HEK293 (cell line): ENCODE measurements at regions not wholly inside any gene's neighbourhood (a gene's known extent, or its start where the extent isn't known, plus 50 kb on each side); places are given as distances from the start of the nearest gene placed in this dataset.

Source experiments
- CTCF ChIA-PET: fragments of 350-600 bp; formaldehyde crosslinking; extraction: SDS; loops from one replicate; lab custom pipeline; 2021; ENCODE audit warnings: antibody characterized with exemption; lab: Yijun Ruan, JAX
- POLR2A ChIA-PET: fragments of 300-600 bp; formaldehyde crosslinking; extraction: SDS; loops from one replicate; lab custom pipeline; 2020; ENCODE audit warnings: antibody characterized with exemption, inconsistent platforms; lab: Yijun Ruan, JAX
- H3K27ac ChIP-seq: fragments of 200-500 bp; sonication (Bioruptor generic); 2 replicates; pipeline ENCODE4 v1.5.1; 2014; ENCODE audit warnings: low read depth, low read length, control low read depth, inconsistent platforms; ENCODE audit errors: extremely low read depth
- H3K36me3 ChIP-seq, 2 experiments: fragments of 200-500 bp in 1 of 2; sonication (Bioruptor generic) in 1 of 2; 1 replicate in 1 of 2; 2 replicates in 1 of 2; pipeline ENCODE4 v1.5.1; 2014 to 2017; ENCODE audit warnings: inconsistent platforms in 2 of 2, low read length in 2 of 2; ENCODE audit not compliant: control insufficient read depth in 2 of 2, insufficient read depth in 1 of 2
- H3K4me1 ChIP-seq: fragments of 200-500 bp; sonication (Bioruptor generic); 2 replicates; pipeline ENCODE4 v1.5.1; 2014; ENCODE audit warnings: mild to moderate bottlenecking, low read length, inconsistent platforms; ENCODE audit not compliant: control insufficient read depth, insufficient read depth
- H3K4me3 ChIP-seq: 2 replicates; pipeline ENCODE4 v1.5.1; 2011; ENCODE audit warnings: low read depth, mild to moderate bottlenecking, control low read depth, low read length, moderate library complexity
- H3K9me3 ChIP-seq: fragments of 200-500 bp; sonication (Bioruptor generic); 2 replicates; pipeline ENCODE4 v1.5.1; 2014; ENCODE audit warnings: low read depth, low read length, inconsistent platforms; ENCODE audit not compliant: control insufficient read depth, insufficient read depth
- HIC1 ChIP-seq: fragments of 450-650 bp; formaldehyde crosslinking; IDR thresholded peaks from 2 replicates; pipeline ENCODE4 v1.5.1; 2016; ENCODE audit warnings: missing biosample characterization, missing genetic modification characterization
- PRDM1 ChIP-seq: fragments of 450-650 bp; formaldehyde crosslinking; IDR thresholded peaks from 2 replicates; pipeline ENCODE4; 2016; ENCODE audit warnings: missing biosample characterization, missing genetic modification characterization
- SETDB1 ChIP-seq: IDR thresholded peaks from one replicate; pipeline ENCODE4 v1.6.1; 2017; ENCODE audit warnings: mild to moderate bottlenecking, low read length, moderate library complexity, mixed read lengths; ENCODE audit not compliant: insufficient read length
- SP7 ChIP-seq: fragments of 450-650 bp; formaldehyde crosslinking; IDR thresholded peaks from 2 replicates; pipeline ENCODE4 v1.5.1; 2016; ENCODE audit warnings: missing biosample characterization, missing genetic modification characterization
- TCF7L2 ChIP-seq: IDR thresholded peaks from 2 replicates; pipeline ENCODE4 v1.6.1; 2011; ENCODE audit warnings: low read depth, mild to moderate bottlenecking, inconsistent platforms, low read length, moderate library complexity, borderline replicate concordance
- ZNF311 ChIP-seq: fragments of 450-650 bp; formaldehyde crosslinking; IDR thresholded peaks from 2 replicates; pipeline ENCODE4 v1.5.1; 2017; ENCODE audit warnings: missing biosample characterization, missing genetic modification characterization, borderline replicate concordance
- ZNF362 ChIP-seq: fragments of 450-650 bp; formaldehyde crosslinking; IDR thresholded peaks from 2 replicates; pipeline ENCODE4 v1.5.1; 2016; ENCODE audit warnings: missing biosample characterization, missing genetic modification characterization
- ZNF423 ChIP-seq: fragments of 450-650 bp; formaldehyde crosslinking; IDR thresholded peaks from 2 replicates; pipeline ENCODE4 v1.5.1; 2016; ENCODE audit warnings: missing biosample characterization, missing genetic modification characterization
- ZNF510 ChIP-seq: fragments of 450-650 bp; formaldehyde crosslinking; IDR thresholded peaks from 2 replicates; pipeline ENCODE4 v1.5.1; 2018; ENCODE audit warnings: mild to moderate bottlenecking, missing genetic modification characterization, missing biosample characterization; ENCODE audit not compliant: insufficient replicate concordance
- ZNF529 ChIP-seq: fragments of 450-650 bp; formaldehyde crosslinking; IDR thresholded peaks from 2 replicates; pipeline ENCODE4 v1.5.1; 2017; ENCODE audit warnings: missing genetic modification characterization, missing biosample characterization; ENCODE audit not compliant: insufficient replicate concordance
- ZNF530 ChIP-seq: fragments of 450-650 bp; formaldehyde crosslinking; IDR thresholded peaks from 2 replicates; pipeline ENCODE4 v1.5.1; 2016; ENCODE audit warnings: low read depth, missing biosample characterization, missing genetic modification characterization
- ZNF560 ChIP-seq: fragments of 450-650 bp; formaldehyde crosslinking; IDR thresholded peaks from 2 replicates; pipeline ENCODE4 v1.5.1; 2017; ENCODE audit warnings: missing biosample characterization, missing genetic modification characterization, borderline replicate concordance
- ZNF561 ChIP-seq: fragments of 450-650 bp; IDR thresholded peaks from 2 replicates; pipeline ENCODE4 v1.5.1; 2018; ENCODE audit warnings: missing biosample characterization, missing genetic modification characterization, borderline replicate concordance
- ZNF623 ChIP-seq: fragments of 450-650 bp; formaldehyde crosslinking; IDR thresholded peaks from 2 replicates; pipeline ENCODE4 v1.5.1; 2016; ENCODE audit warnings: missing biosample characterization, missing genetic modification characterization
- ZNF704 ChIP-seq: fragments of 450-650 bp; formaldehyde crosslinking; IDR thresholded peaks from 2 replicates; pipeline ENCODE4 v1.5.1; 2016; ENCODE audit warnings: missing biosample characterization, missing genetic modification characterization
- ZNF76 ChIP-seq: fragments of 450-650 bp; formaldehyde crosslinking; IDR thresholded peaks from 2 replicates; pipeline ENCODE4; 2016; ENCODE audit warnings: low read depth, missing biosample characterization, missing genetic modification characterization, borderline replicate concordance

- no peak for TF ChIP-seq ZNF423 (tag by site-specific recombination)
- TF ChIP-seq PRDM1 (tag by site-specific recombination) = no peak
- no peak for TF ChIP-seq TCF7L2
- TF ChIP-seq ZNF362 (tag by site-specific recombination) = no peak
- no peak for TF ChIP-seq SETDB1
- TF ChIP-seq SP7 (tag by site-specific recombination) = no peak
- no peak for TF ChIP-seq ZNF561
- no peak for TF ChIP-seq ZNF529 (tag by site-specific recombination)
- H3K4me1 ChIP-seq = peaks cover 7% of the 10 kb centered on the region; the same call in 1 of the 2 replicates
- no peaks in the 10 kb centered on the region for H3K36me3 ChIP-seq
- CTCF ChIA-PET = no interaction called here
- POLR2A ChIA-PET = interaction anchor here (0.5 kb wide), 1 partner anchor 80 kb away, joined by 3 read pairs; no protein-coding TSS in a partner anchor
- no peak overlapping the region for H3K4me3 ChIP-seq
- H3K27ac ChIP-seq = no peak overlapping the region
- no peaks in the 10 kb centered on the region for H3K9me3 ChIP-seq
Measured at GRCh38 chr6:12366731-12367130, 76.6 kb downstream of the EDN1 start.

- Histone ChIP-seq H3K4me1 (peaks cover 12% of the 10 kb centered on the region; the same call in 1 of the 2 replicates), H3K36me3 (no peaks in the 10 kb centered on the region), H3K4me3 (no peak overlapping the region), H3K27ac (no peak overlapping the region), H3K9me3 (no peaks in the 10 kb centered on the region)
- ChIA-PET CTCF (no interaction called here), POLR2A (no interaction called here)
- TF ChIP-seq ZNF76 (tag by site-specific recombination) (no peak), ZNF560 (tag by site-specific recombination) (no peak), ZNF623 (peak; percentile 35; the same call in 1 of the 2 replicates), ZNF704 (tag by site-specific recombination) (no peak)
Measured at GRCh38 chr6:12367412-12367811, 77.3 kb downstream of the EDN1 start.

- no peak overlapping the region for H3K27ac ChIP-seq
- TF ChIP-seq ZNF623 = no peak
- no peak for TF ChIP-seq ZNF311 (tag by site-specific recombination)
- TF ChIP-seq ZNF530 = no peak
- TF ChIP-seq HIC1 (tag by site-specific recombination) = no peak
- TF ChIP-seq ZNF510 (tag by site-specific recombination) = no peak
- H3K36me3 ChIP-seq = no peaks in the 10 kb centered on the region
- CTCF ChIA-PET = interaction anchor here (0.6 to 1.1 kb wide), 6 partner anchors 14 to 1678 kb away, joined by 3 to 4 read pairs (median 3); no protein-coding TSS in a partner anchor
- POLR2A ChIA-PET = interaction anchor here (0.6 kb wide), 1 partner anchor 37 kb away, joined by 3 read pairs; no protein-coding TSS in a partner anchor
- H3K4me1 ChIP-seq = peaks cover 12% of the 10 kb centered on the region; the same call in 1 of the 2 replicates
- no peak overlapping the region for H3K4me3 ChIP-seq
- H3K9me3 ChIP-seq = no peaks in the 10 kb centered on the region
Measured at GRCh38 chr6:12369355-12369754, 79.2 kb downstream of the EDN1 start.
